HL-60 (cell line): ENCODE measurements at regions not wholly inside any gene's neighbourhood (a gene's known extent, or its start where the extent isn't known, plus 50 kb on each side); places are given as distances from the start of the nearest gene placed in this dataset.

Experiments used
- CTCF ChIP-seq: IDR thresholded peaks from one replicate; pipeline ENCODE4 v1.5.1; 2011; ENCODE audit warnings: low read length, control low read depth, inconsistent platforms; ENCODE audit not compliant: insufficient read depth
- GABPA ChIP-seq: IDR thresholded peaks from 2 replicates; pipeline ENCODE4 v1.6.1; 2012; ENCODE audit warnings: low read depth
- POLR2AphosphoS5 ChIP-seq: IDR thresholded peaks from 2 replicates; pipeline ENCODE4 v1.6.1; 2012; ENCODE audit warnings: low read depth

GRCh38 chr10:104580774-104581675 lies 60.1 kb upstream of the SORCS3 start:
- peak; percentile 64 for TF ChIP-seq CTCF
- no peak for TF ChIP-seq POLR2AphosphoS5
- no peak for TF ChIP-seq GABPA
